ENCODE measurements at regions not wholly inside any gene's neighbourhood (a gene's known extent, or its start where the extent isn't known, plus 50 kb on each side); places are given as distances from the start of the nearest gene placed in this dataset.
A peak's percentile ranks its signal among the peaks of the same experiment; 100 is the strongest.

DNA sequence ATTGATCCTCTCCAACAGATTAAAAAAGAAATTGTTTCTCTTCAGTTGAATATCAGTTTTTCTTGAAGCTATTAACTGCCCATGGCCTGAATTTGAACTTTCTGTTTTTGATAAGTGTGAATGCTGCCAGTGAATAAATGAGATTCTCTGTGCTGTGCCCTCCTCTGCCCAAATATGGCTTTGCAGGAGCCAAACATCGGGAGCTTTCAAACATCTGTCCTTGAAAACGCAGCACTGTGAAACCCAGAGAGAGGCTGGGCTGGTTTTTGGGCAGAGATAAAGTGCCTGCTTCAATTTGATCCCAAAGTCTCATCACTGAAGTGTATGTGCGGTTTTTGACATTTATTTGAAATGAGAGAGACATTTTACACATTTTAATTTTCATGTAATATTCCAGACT lies 268.3 kb upstream of the SHH start:
- Histone ChIP-seq H3K27ac (no peak overlapping the region), H3K4me3 (replicated peaks in 1 of 3) (no peak overlapping the region), H3K9me3 (no peaks in the 10 kb centered on the region), H3K4me1 (no peaks in the 10 kb centered on the region), H3K36me3 (no peaks in the 10 kb centered on the region), H3K27me3 (no peaks in the 10 kb centered on the region)
- TF ChIP-seq POLR2A (IDR thresholded peaks at IDR 0.05) = no peak
- TF ChIP-seq, protein P1, sequence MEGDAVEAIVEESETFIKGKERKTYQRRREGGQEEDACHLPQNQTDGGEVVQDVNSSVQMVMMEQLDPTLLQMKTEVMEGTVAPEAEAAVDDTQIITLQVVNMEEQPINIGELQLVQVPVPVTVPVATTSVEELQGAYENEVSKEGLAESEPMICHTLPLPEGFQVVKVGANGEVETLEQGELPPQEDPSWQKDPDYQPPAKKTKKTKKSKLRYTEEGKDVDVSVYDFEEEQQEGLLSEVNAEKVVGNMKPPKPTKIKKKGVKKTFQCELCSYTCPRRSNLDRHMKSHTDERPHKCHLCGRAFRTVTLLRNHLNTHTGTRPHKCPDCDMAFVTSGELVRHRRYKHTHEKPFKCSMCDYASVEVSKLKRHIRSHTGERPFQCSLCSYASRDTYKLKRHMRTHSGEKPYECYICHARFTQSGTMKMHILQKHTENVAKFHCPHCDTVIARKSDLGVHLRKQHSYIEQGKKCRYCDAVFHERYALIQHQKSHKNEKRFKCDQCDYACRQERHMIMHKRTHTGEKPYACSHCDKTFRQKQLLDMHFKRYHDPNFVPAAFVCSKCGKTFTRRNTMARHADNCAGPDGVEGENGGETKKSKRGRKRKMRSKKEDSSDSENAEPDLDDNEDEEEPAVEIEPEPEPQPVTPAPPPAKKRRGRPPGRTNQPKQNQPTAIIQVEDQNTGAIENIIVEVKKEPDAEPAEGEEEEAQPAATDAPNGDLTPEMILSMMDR (IDR thresholded peaks at IDR 0.05) = no peak
- WGBS, 2 donors = 56 to 57% methylated on average over 3 of the region's 3 CpGs
- intact Hi-C loops (cut with DNase I) = no loop called here
- peak in 1 of 2 donors; percentile 4 for DNase-seq

GRCh38 chr7:156080046-156080445 lies 267.8 kb upstream of the SHH start:
- Histone ChIP-seq H3K4me3 (replicated peaks in 1 of 3) (no peak overlapping the region), H3K27ac (no peak overlapping the region), H3K4me1 (no peaks in the 10 kb centered on the region), H3K36me3 (no peaks in the 10 kb centered on the region), H3K27me3 (no peaks in the 10 kb centered on the region), H3K9me3 (no peaks in the 10 kb centered on the region)
- intact Hi-C loops (cut with DNase I) = no loop called here
- WGBS, 2 donors = 92 to 95% methylated on average over 5 to 9 of the region's 11 CpGs
- TF ChIP-seq, protein P1 (IDR thresholded peaks at IDR 0.05) = no peak
- no peak for TF ChIP-seq POLR2A (IDR thresholded peaks at IDR 0.05)
- DNase-seq = no peak

DNA sequence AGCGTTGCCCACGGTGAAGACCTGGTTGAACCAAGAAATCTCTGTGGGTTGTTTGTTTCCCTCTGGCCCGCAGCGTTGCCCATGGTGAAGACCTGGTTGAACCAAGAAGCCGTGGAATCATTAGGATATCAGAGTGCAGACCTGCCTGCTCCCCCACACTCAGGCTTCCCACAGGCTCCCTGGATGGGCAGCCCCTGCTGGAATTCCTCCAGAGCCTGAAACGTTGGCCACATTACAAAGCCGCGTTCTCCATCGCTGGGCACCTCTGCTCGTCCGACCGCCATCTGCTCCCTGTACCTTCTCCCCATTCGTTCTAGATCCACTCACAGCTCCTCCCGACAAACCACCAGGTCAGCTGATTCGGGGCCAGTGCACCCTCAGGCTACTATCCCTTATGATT lies 266.9 kb upstream of the SHH start:
- H3K4me3 ChIP-seq (replicated peaks in 1 of 3) = no peak overlapping the region
- DNase-seq = no peak
- intact Hi-C loops (cut with DNase I) = no loop called here

DNA sequence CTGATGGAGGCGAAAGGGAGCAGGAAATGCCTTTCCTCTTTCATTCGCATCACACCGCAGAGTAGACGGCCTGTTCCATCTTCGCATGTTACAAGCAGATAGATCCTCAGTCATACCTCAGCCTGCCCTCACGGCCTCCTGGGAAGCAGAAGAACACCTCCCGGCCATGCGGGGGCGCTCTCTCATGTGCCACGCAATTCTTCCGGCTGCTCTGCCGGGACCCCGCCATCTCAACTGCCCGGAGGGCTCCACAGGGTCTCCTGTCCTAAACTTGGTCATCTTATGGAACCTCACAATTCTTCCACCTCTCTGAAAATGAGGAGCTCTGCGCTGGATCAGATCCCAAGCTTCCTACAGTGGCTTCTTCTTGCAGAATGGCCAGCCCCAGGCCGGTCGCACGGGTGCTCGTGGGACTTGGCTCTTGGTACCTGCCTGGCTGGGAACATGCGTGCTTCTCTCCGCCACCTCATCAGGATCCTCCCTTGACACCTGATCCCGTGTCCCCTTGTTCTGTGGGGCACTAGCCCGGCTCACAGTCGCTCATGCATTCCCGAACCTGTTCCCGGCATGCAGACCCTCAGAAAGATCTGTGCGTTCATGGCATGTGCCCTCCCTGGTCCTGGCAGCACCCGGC lies 262.8 kb upstream of the SHH start:
- no peak overlapping the region for H3K27ac ChIP-seq
- intact Hi-C loops (cut with DNase I) = no loop called here
- TF ChIP-seq POLR2A (IDR thresholded peaks at IDR 0.05) = no peak
- TF ChIP-seq, protein P1 (IDR thresholded peaks at IDR 0.05) = no peak
- WGBS, 2 donors = 90 to 92% methylated on average over 27 to 28 of the region's 28 CpGs
- no peaks in the 10 kb centered on the region for H3K27me3 ChIP-seq
- no peaks in the 10 kb centered on the region for H3K4me1 ChIP-seq
- H3K4me3 ChIP-seq (replicated peaks in 1 of 3) = no peak overlapping the region
- no peaks in the 10 kb centered on the region for H3K36me3 ChIP-seq
- H3K9me3 ChIP-seq = no peaks in the 10 kb centered on the region
- no peak for DNase-seq

More for the DNA sequence above, 266.9 kb upstream of the SHH start:
- Histone ChIP-seq H3K27me3 (no peaks in the 10 kb centered on the region), H3K4me1 (no peaks in the 10 kb centered on the region), H3K27ac (no peak overlapping the region), H3K9me3 (no peaks in the 10 kb centered on the region), H3K36me3 (no peaks in the 10 kb centered on the region)
- WGBS, 2 donors = 87 to 89% methylated on average over 15 of the region's 15 CpGs
- TF ChIP-seq POLR2A (IDR thresholded peaks at IDR 0.05) = no peak
- TF ChIP-seq, protein P1 (IDR thresholded peaks at IDR 0.05) = no peak

- no peaks in the 10 kb centered on the region for H3K27me3 ChIP-seq
- H3K4me3 ChIP-seq (replicated peaks in 1 of 3) = no peak overlapping the region
- no peak overlapping the region for H3K27ac ChIP-seq
- TF ChIP-seq, protein P1 (IDR thresholded peaks at IDR 0.05) = no peak
- no peak for TF ChIP-seq POLR2A (IDR thresholded peaks at IDR 0.05)
- H3K9me3 ChIP-seq = no peaks in the 10 kb centered on the region
- DNase-seq = no peak
- H3K4me1 ChIP-seq = no peaks in the 10 kb centered on the region
- no peaks in the 10 kb centered on the region for H3K36me3 ChIP-seq
- intact Hi-C loops (cut with DNase I) = no loop called here
- 68 to 75% methylated on average over 11 of the region's 11 CpGs for WGBS, 2 donors
Measured at GRCh38 chr7:156074084-156074483, 261.8 kb upstream of the SHH start.

All from thyroid gland (tissue), 4 donors.